H1 (cell line): ENCODE measurements at regions not wholly inside any gene's neighbourhood (a gene's known extent, or its start where the extent isn't known, plus 50 kb on each side); places are given as distances from the start of the nearest gene placed in this dataset.

Source experiments
- CTCF ChIA-PET: fragments of 300-600 bp; sonication (Branson Sonifier 250); formaldehyde crosslinking; loops from one replicate; lab custom pipeline; 2021; ENCODE audit not compliant: partially characterized antibody; lab: Charles Lee
- POLR2A ChIA-PET: fragments of 300-600 bp; sonication (Branson Sonifier 250); formaldehyde crosslinking; loops from one replicate; lab custom pipeline; 2021; ENCODE audit warnings: inconsistent platforms; ENCODE audit not compliant: partially characterized antibody; lab: Charles Lee
- DNase-seq, 2 experiments: peaks; one replicate each; pipeline versions ENCODE4 v3.0.0 to v3.0.0-alpha.2; 2010 to 2022; ENCODE audit warnings: low spot score in 2 of 2, low read depth in 1 of 2, mixed read lengths in 1 of 2
- FAIRE-seq: peaks from 2 replicates; lab custom pipeline; 2011; peaks lifted over from hg19 to GRCh38; lab: Jason Lieb, UNC
- H2AFZ ChIP-seq: 2 replicates; pipeline ENCODE4 v1.8.1; 2012; ENCODE audit warnings: low read length, inconsistent platforms
- H2AK5ac ChIP-seq: 2 replicates; pipeline ENCODE4 v1.6.1; 2013; ENCODE audit warnings: low read depth, low read length
- H2BK120ac ChIP-seq: replicated peaks from 2 replicates; pipeline ENCODE3; 2013; ENCODE audit warnings: low read depth, low read length, inconsistent platforms
- H2BK12ac ChIP-seq: 2 replicates; pipeline ENCODE4 v1.6.1; 2013; ENCODE audit warnings: low read depth, low read length
- H2BK15ac ChIP-seq: 2 replicates; pipeline ENCODE4 v1.6.1; 2013; ENCODE audit warnings: low read length
- H2BK20ac ChIP-seq: 2 replicates; pipeline ENCODE4 v1.6.1; 2013; ENCODE audit warnings: low read length
- H2BK5ac ChIP-seq: 2 replicates; pipeline ENCODE4 v1.6.1; 2013; ENCODE audit warnings: low read depth, low read length
- H3K14ac ChIP-seq: 2 replicates; pipeline ENCODE4 v1.6.1; 2013; ENCODE audit warnings: inconsistent platforms; ENCODE audit not compliant: insufficient read length
- H3K18ac ChIP-seq: 2 replicates; pipeline ENCODE4 v1.6.1; 2013; ENCODE audit warnings: low read length; ENCODE audit errors: extremely low read depth
- H3K23ac ChIP-seq: 2 replicates; pipeline ENCODE4 v1.6.1; 2013; ENCODE audit warnings: inconsistent platforms; ENCODE audit not compliant: insufficient read length
- H3K23me2 ChIP-seq: 2 replicates; pipeline ENCODE4 v1.6.1; 2013; ENCODE audit warnings: low read depth, low read length
- H3K27ac ChIP-seq: 2 replicates; pipeline ENCODE4 v1.6.1; 2011; ENCODE audit warnings: low read depth, low read length, inconsistent platforms
- H3K27me3 ChIP-seq, 4 experiments: replicated peaks in 1 of 4; 1 replicate in 1 of 4; 2 replicates in 3 of 4; pipeline versions ENCODE4 v1.6.1 to v1.8.1; 2011 to 2013; ENCODE audit warnings: low read length in 3 of 4, mild to moderate bottlenecking in 3 of 4, inconsistent platforms in 2 of 4, mixed read lengths in 2 of 4, moderate library complexity in 1 of 4; ENCODE audit not compliant: control insufficient read depth in 3 of 4, insufficient read depth in 3 of 4; ENCODE audit errors: extremely low read depth in 1 of 4
- H3K36me3 ChIP-seq, 4 experiments: 2 replicates each; pipeline versions ENCODE4 v1.6.1 to v1.8.1; 2011 to 2013; ENCODE audit warnings: mild to moderate bottlenecking in 4 of 4, low read length in 3 of 4, moderate library complexity in 2 of 4, control low read depth in 1 of 4, inconsistent platforms in 1 of 4; ENCODE audit not compliant: insufficient read depth in 4 of 4, control insufficient read depth in 2 of 4
- H3K4ac ChIP-seq: replicated peaks from 2 replicates; pipeline ENCODE3; 2013; ENCODE audit warnings: low read length, low read depth, mixed read lengths, inconsistent platforms; ENCODE audit not compliant: insufficient read length
- H3K4me1 ChIP-seq, 4 experiments: replicated peaks in 1 of 4; 1 replicate in 1 of 4; 2 replicates in 3 of 4; pipeline versions ENCODE4 v1.6.1 to v1.8.1; 2011 to 2013; ENCODE audit warnings: low read length in 3 of 4, inconsistent platforms in 2 of 4, mixed read lengths in 1 of 4; ENCODE audit not compliant: insufficient read depth in 4 of 4, control insufficient read depth in 3 of 4
- H3K4me2 ChIP-seq, 2 experiments: 2 replicates each; pipeline versions ENCODE4 v1.6.1 to v1.8.1; 2011 to 2013; ENCODE audit warnings: low read depth in 2 of 2, low read length in 2 of 2, control low read depth in 1 of 2, inconsistent platforms in 1 of 2, mild to moderate bottlenecking in 1 of 2; ENCODE audit not compliant: insufficient read depth in 1 of 2
- H3K4me3 ChIP-seq, 4 experiments: fragments of 200-600, 300-600 bp in 1 of 4; sonication (generic), shearing (Covaris generic), sonication (Bioruptor Twin) in 1 of 4; 2 replicates each; pipeline versions ENCODE4 v1.5.1 to v1.8.1; 2011 to 2016; ENCODE audit warnings: low read length in 4 of 4, low read depth in 3 of 4, control low read depth in 2 of 4, inconsistent platforms in 2 of 4, mild to moderate bottlenecking in 2 of 4, mixed read lengths in 1 of 4, moderate library complexity in 1 of 4; ENCODE audit not compliant: insufficient read depth in 2 of 4; ENCODE audit errors: extremely low read depth in 1 of 4
- H3K56ac ChIP-seq: replicated peaks from 2 replicates; pipeline ENCODE3; 2013; ENCODE audit warnings: low read depth, mild to moderate bottlenecking, mixed read lengths, low read length, inconsistent platforms; ENCODE audit not compliant: insufficient read length
- H3K79me1 ChIP-seq: 2 replicates; pipeline ENCODE4 v1.6.1; 2013; ENCODE audit warnings: low read depth, low read length, control low read depth
- H3K79me2 ChIP-seq, 2 experiments: 2 replicates each; pipeline versions ENCODE4 v1.6.1 to v1.8.1; 2012 to 2013; ENCODE audit warnings: low read length in 2 of 2, mild to moderate bottlenecking in 2 of 2, inconsistent platforms in 1 of 2; ENCODE audit not compliant: insufficient read depth in 2 of 2, control insufficient read depth in 1 of 2
- H3K9ac ChIP-seq, 4 experiments: replicated peaks in 1 of 4; 1 replicate in 1 of 4; 2 replicates in 3 of 4; pipeline versions ENCODE4 v1.6.1 to v1.8.1; 2011 to 2013; ENCODE audit warnings: low read depth in 3 of 4, low read length in 3 of 4, control low read depth in 2 of 4, mild to moderate bottlenecking in 2 of 4, moderate library complexity in 2 of 4, inconsistent platforms in 1 of 4; ENCODE audit errors: extremely low read depth in 1 of 4
- H3K9me3 ChIP-seq, 2 experiments: 2 replicates each; pipeline versions ENCODE4 v1.6.1 to v1.8.1; 2012 to 2013; ENCODE audit warnings: mild to moderate bottlenecking in 2 of 2, moderate library complexity in 2 of 2, control low read depth in 1 of 2, inconsistent platforms in 1 of 2, low read depth in 1 of 2, low read length in 1 of 2, mixed read lengths in 1 of 2; ENCODE audit not compliant: insufficient read depth in 2 of 2
- H4K20me1 ChIP-seq, 2 experiments: replicated peaks in 1 of 2; 2 replicates each; pipeline versions ENCODE3 to v1.8.1; 2011 to 2013; ENCODE audit warnings: inconsistent platforms in 2 of 2, low read length in 2 of 2, mild to moderate bottlenecking in 1 of 2; ENCODE audit not compliant: insufficient read depth in 2 of 2, control insufficient read depth in 1 of 2
- H4K5ac ChIP-seq: 2 replicates; pipeline ENCODE4 v1.6.1; 2013; ENCODE audit warnings: low read length, low read depth, mixed read lengths, inconsistent platforms; ENCODE audit not compliant: insufficient read length
- H4K8ac ChIP-seq: 2 replicates; pipeline ENCODE4 v1.8.0; 2013; ENCODE audit warnings: mild to moderate bottlenecking, moderate library complexity, low read length, inconsistent platforms; ENCODE audit not compliant: insufficient read depth; ENCODE audit errors: extremely low read depth
- H4K91ac ChIP-seq: replicated peaks from 2 replicates; pipeline ENCODE3; 2013; ENCODE audit warnings: low read length, mixed read lengths, inconsistent platforms; ENCODE audit not compliant: insufficient read length
- CHD7 ChIP-seq: fragments of 300-600 bp; sonication (generic); IDR thresholded peaks from 2 replicates; pipeline ENCODE4 v1.7.1; 2012; ENCODE audit warnings: low read length, moderate library complexity, mild to moderate bottlenecking, inconsistent platforms; ENCODE audit not compliant: insufficient replicate concordance
- WGBS, 2 experiments: shearing (Covaris generic) in 1 of 2; methylation state at CpG; one replicate each; pipeline versions ENCODE4 v1.1.6 to v1.1.7; 2013 to 2015; ENCODE audit warnings: low lambda C conversion rate in 2 of 2, mixed read lengths in 2 of 2, inconsistent platforms in 1 of 2, low coverage in 1 of 2, missing lambda C conversion rate in 1 of 2; ENCODE audit not compliant: insufficient replicate concordance in 2 of 2, insufficient coverage in 1 of 2, insufficient read length in 1 of 2; ENCODE audit errors: extremely low coverage in 1 of 2, missing lambda C conversion rate in 1 of 2; 5-methylcytosine and 5-hydroxymethylcytosine counted together

DNA sequence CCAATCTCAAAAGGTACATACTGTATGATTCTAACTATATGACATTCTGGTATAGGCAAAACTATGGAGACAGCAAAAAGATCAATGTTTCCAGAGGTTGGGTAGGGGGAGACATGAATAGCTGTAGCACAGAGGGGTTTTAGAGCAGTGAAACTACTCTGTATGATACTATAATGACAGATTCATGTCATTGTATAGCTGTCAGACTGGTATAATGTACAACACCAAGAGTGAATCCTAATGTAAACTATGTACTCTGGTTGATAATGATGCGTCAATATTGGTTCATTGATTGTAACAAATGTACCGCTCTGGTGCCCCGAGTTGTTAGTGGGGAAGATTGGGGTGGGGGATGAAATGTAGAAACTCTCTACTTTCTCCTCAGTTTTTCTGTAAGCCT is 172.4 kb upstream of the SPOPL start:
- no peaks in the 10 kb centered on the region for H3K9me3 ChIP-seq
- no peak overlapping the region for H3K18ac ChIP-seq
- DNase-seq (no peak), FAIRE-seq (no peak)
- no peaks in the 10 kb centered on the region for H3K4me1 ChIP-seq
- no peak overlapping the region for H2AK5ac ChIP-seq
- no peak overlapping the region for H3K9ac ChIP-seq
- H3K36me3 ChIP-seq, result no peaks in the 10 kb centered on the region
- H2BK5ac ChIP-seq, result no peak overlapping the region
- 85% methylated on average over 3 of the region's 3 CpGs; no CpG with 5 or more reads in 1 of the 2 experiments for WGBS, 2 experiments
- no peaks in the 10 kb centered on the region for H4K20me1 ChIP-seq
- CTCF ChIA-PET, result interaction anchor here (1.0 kb wide), 1 partner anchor 45 kb away, joined by 3 read pairs; no protein-coding TSS in a partner anchor
- H4K5ac ChIP-seq, result no peak overlapping the region
- H2BK15ac ChIP-seq, result no peak overlapping the region
- no peak overlapping the region for H3K56ac ChIP-seq
- H2BK20ac ChIP-seq, result no peak overlapping the region
- no peak overlapping the region for H3K4me3 ChIP-seq
- no peak overlapping the region for H3K14ac ChIP-seq
- no peak overlapping the region for H2AFZ ChIP-seq
- no peak overlapping the region for H2BK120ac ChIP-seq
- no peak overlapping the region for H4K91ac ChIP-seq
- H3K79me1 ChIP-seq, result no peaks in the 10 kb centered on the region
- H3K27ac ChIP-seq, result no peak overlapping the region
- H3K79me2 ChIP-seq, result no peaks in the 10 kb centered on the region
- H3K4me2 ChIP-seq, result no peak overlapping the region
- no peaks in the 10 kb centered on the region; the same call in 1 of the 2 replicates for H3K23me2 ChIP-seq
- no peak overlapping the region for H2BK12ac ChIP-seq
- H3K27me3 ChIP-seq, result no peaks in the 10 kb centered on the region
- POLR2A ChIA-PET, result no interaction called here
- no peak overlapping the region for H3K4ac ChIP-seq
- H4K8ac ChIP-seq, result no peak overlapping the region
- no peak overlapping the region for H3K23ac ChIP-seq
- TF ChIP-seq CHD7, result no peak
